VCaP (cell line): ENCODE measurements at regions not wholly inside any gene's neighbourhood (a gene's known extent, or its start where the extent isn't known, plus 50 kb on each side); places are given as distances from the start of the nearest gene placed in this dataset.
"Not testable (repeated sequence)": the region's sequence is repeated elsewhere in the genome, so short reads cannot be mapped to it uniquely, and the experiment has no call there.

Experiments
- H3K27ac ChIP-seq: fragments of 450-650 bp; 2 replicates; pipeline ENCODE4 v1.5.1; 2017
- CTCF ChIP-seq: fragments of 450-650 bp; conservative IDR thresholded peaks from 2 replicates; pipeline ENCODE4 v1.5.1; 2017; ENCODE audit warnings: mild to moderate bottlenecking, moderate library complexity

GRCh38 chr18:60266558-60266957, 106.0 kb downstream of the MC4R start:
- no peak for TF ChIP-seq CTCF
- no peak overlapping the region for H3K27ac ChIP-seq

- TF ChIP-seq CTCF = no peak
These were observed 113.4 kb downstream of the MC4R start for GRCh38 chr18:60259052-60259681.

GRCh38 chr18:60249388-60249787, 123.2 kb downstream of the MC4R start:
- TF ChIP-seq CTCF = no peak
- no peak overlapping the region for H3K27ac ChIP-seq

More at GRCh38 chr18:60259052-60259681, 113.4 kb downstream of the MC4R start:
- H3K27ac ChIP-seq = no peak overlapping the region

GRCh38 chr18:60248336-60249330, 123.9 kb downstream of the MC4R start:
- no peak for TF ChIP-seq CTCF
- no peak overlapping the region for H3K27ac ChIP-seq

- no peak for TF ChIP-seq CTCF
- H3K27ac ChIP-seq = no peak overlapping the region
These were observed 125.5 kb downstream of the MC4R start for GRCh38 chr18:60247103-60247502.

GRCh38 chr18:60246606-60247005, 126.0 kb downstream of the MC4R start:
- no peak overlapping the region for H3K27ac ChIP-seq
- no peak for TF ChIP-seq CTCF

- H3K27ac ChIP-seq = no peak overlapping the region
- TF ChIP-seq CTCF = no peak
These were observed 127.5 kb downstream of the MC4R start for GRCh38 chr18:60245096-60245495.

GRCh38 chr18:60239024-60239710, 133.4 kb downstream of the MC4R start:
- not testable (repeated sequence) for H3K27ac ChIP-seq
